Fibroblast of skin of right biceps (primary cell): ENCODE measurements at regions not wholly inside any gene's neighbourhood (a gene's known extent, or its start where the extent isn't known, plus 50 kb on each side); places are given as distances from the start of the nearest gene placed in this dataset.
"Not testable (repeated sequence)": the region's sequence is repeated elsewhere in the genome, so short reads cannot be mapped to it uniquely, and the experiment has no call there.

ENCODE experiments used
- DNase-seq: peaks from one replicate; pipeline ENCODE4 v3.0.0-alpha.2; 2013

DNA sequence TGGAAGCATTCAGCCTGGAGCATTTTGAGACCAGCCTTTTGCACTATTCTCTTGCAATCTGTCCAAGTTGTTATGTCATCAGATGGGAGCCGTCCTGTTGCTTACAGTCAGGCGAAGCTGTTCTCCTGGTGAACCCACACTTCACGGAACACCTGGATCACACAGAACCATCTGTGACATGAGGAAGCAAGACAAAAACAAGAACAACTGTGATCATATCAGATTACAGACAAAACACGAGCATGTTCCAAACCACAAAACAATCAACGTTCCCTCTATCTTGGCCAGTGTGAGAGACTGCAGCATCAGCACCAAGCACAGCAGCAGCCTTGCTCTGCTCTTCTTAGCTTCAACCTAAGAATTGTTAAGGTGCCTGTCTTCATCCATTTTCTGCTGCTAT, 180.5 kb upstream of the SFSWAP start:
- no peak for DNase-seq

DNA sequence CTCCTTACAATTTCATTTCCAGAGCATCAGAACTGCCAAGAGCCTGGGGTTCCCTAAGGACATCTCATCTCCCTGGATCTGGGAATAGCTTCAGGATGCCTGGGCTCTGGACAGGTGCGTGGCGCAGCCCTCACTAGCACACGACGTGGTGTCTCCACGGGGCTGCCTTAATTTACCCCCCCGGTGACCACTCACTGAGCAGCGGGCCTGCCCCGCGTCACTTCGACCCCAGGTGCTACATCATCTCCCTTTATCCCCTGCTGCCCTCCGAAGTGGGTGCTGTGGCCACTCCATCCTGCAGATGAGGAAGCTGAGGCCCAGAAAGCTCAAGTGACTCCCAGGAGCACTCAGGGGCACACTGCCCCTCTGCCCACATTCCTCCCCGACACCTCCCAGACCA, 177.8 kb upstream of the SFSWAP start:
- DNase-seq = no peak

DNA sequence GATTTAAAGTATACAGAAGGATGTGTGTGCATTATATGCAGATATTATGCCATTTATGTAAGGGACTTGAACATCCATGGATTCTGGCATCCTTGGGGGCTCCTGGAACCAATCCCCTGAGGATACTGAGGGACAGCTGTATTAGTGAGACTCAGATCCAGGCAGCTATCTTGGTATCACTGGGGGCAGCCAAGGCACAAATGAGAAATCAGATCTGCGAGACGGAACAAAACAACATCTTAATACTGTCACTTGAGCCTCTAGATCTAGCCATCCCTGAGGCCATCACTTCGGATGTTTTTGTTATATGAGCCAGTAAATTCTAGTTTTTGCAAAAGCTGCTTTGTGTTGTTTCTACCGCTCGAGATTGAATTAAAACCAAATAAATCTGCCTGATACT, 175.1 kb upstream of the SFSWAP start:
- no peak for DNase-seq

DNA sequence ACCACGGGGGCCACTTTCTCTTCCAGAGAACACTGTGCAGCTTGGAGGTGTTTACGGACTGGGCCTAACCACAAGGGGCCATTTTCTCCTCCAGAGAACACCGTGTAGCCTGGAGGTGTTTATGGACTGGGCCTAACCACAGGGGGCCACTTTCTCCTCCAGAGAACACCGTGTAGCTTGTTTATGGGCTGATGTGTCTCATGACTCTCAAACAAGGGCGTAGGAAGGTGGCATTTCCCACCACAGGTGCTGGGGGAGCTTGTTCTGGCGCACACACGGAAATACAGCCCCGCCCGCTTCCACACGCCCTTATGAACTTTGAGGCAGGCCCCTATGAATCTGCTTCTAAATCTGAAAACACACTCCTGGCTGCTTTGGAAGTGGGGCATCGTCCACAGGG, 174.6 kb upstream of the SFSWAP start:
- DNase-seq = no peak

DNA sequence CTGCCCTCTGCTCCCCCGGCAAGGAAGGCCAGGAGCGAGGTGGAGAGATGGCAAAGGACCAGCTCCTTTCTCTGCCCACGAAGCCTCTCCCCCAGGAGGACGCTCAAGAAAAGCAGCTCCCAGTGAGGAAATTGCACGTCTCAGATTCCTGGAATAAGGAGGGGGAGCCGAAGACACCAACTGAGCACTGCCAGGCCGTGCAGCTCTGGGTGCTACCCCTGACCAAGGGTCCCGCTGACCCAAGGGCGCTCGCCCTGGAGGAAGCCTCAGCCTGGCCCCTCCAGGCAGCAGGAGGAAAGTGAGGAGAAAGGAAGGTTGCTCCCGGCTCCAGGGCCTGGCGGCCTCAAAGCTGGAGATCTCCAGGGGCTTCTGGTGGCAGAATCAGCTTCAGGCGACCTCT, 174.1 kb upstream of the SFSWAP start:
- no peak for DNase-seq

DNA sequence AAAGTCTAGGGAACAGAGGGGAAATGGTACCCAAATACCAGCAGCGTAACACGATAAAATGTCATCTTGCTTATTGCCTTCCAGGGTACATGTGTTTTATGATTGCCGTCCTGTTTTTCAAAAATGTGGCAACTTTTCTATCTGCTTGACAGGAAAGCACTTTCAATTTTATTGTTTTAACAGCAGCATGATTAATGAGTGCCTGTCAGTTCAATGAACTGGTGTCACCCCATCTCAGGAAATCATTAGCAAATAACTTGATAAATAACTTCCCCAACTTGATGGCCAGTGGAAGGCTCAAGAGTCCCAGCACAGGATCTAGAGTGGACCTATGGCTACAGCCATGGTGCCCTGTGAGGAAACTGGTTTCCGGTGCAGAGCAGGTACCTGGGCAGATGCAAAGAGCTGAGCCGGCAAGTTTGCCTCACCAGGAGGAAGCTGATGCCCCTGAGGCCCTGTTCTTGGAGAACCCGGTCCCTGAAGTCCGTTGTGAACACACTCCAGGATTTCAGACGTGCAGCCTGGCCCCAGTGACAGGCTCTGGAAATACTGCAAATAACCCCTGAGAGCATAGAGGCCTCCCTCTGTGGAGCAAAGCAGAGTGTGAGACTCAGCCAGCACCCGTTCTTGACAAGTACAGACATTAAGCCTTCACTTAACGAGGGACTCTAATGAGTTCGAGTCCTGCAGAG, 173.5 kb upstream of the SFSWAP start:
- no peak for DNase-seq

DNA sequence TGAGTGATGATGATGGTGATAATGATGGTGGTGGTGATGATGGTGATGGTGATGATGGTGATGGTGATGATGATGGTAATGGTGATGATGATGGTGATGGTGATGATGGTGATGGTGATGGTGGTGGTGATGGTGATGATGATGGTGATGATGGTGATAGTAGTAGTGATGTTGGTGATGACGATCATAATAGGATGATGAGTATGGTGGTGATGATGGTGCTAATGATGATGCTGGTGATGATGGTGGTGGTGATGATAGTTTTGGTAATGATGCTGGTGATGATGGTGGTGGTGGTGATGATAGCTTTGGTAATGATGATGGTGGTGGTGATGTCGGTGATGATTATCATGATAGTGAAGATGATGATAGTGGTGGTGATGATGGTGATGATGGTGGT, 171.5 kb upstream of the SFSWAP start:
- DNase-seq = no peak

DNA sequence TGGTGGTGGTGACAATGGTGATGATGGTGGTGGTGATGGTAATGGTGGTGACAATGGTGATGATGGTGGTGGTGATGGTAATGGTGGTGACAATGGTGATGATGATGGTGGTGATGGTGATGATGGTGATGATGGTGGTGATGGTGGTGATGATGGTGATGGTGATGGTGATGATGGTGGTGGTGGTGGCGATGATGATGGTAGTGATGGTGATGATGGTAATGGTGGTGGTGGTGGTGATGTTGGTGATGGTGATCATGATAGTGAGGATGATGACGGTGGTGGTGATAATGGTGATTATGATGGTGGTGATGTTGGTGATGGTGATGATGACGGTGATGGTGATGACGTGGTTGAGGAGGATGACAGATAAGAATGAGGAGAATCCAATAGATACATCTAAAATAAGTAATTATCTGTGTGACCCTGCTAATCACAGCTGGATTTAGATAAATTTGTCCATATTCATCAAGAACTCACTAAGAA, 170.7 kb upstream of the SFSWAP start:
- no peak for DNase-seq

DNA sequence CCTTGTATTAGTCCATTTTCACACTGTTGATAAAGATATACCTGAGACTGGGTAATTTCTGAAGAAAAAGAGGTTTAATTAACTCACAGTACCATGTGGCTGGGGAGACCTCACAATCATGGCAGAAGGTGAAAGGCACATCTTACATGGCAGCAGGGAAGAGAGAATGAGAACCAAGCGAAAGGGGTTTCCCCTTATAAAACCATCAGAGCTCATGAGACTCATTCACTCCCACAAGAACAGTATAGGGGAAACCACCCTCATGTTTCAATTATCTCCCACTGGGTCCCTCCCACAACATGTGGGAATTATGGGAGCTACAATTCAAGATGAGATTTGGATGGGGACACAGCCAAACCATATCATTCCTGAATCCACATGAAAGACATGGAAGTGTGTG, 169.4 kb upstream of the SFSWAP start:
- DNase-seq = not testable (repeated sequence)

DNA sequence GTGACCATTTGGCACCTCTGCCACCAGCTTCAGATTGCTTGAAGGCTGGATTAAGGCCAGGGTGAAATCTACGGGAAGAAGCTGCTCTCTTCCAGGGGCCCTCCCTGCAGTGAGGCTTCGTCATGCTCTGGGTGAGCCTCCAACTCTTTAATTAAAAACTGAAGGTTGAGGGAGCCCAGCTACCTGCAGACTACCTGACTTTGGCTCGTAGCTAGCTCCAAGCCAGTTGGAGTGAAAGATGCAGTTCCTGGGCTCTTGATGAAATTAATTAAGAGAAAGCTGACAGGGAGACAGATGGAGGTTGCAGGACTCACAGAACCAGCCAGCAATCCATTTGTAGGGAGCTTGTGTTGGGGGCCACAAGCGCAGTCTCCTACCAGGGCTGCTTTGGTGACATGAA, 168.5 kb upstream of the SFSWAP start:
- no peak for DNase-seq

DNA sequence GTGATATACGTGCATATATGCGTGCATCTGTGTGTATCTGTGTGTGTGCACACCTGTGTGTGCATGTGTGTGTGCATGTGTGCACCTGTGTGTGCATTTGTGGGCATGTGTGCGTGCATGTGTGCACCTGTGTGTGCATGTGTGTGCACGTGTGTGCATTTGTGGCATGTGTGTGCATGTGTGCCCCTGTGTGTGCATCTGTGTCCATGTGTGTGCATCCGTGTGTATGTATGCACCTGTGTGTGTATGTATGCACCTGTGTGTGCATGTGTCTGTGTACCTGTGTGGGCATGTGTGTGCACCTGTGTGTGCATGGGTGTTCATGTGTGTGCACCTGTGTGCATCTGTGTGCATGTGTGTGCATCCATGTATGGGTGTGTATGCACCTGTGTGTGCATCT, 167.8 kb upstream of the SFSWAP start:
- DNase-seq = no peak

DNA sequence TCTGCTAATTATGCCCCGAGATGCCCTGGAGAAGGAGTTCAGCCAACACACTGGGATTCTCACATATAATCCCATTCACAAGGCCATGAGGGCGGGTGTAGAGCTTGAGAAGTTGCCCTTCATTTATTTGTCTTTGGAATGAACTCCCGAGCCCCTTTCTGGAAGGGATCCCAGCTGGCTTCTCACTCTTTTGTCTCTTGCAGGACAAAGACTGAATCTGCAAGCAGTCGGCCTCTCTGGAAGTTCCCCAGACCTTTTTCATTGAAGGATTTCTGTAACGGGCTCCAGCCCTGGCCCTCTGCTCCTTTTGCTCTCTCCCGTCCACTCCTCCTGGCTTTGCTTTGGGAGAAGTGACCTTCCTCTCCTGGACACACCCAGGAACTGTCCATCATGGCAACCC, 163.3 kb upstream of the SFSWAP start:
- no peak for DNase-seq

DNA sequence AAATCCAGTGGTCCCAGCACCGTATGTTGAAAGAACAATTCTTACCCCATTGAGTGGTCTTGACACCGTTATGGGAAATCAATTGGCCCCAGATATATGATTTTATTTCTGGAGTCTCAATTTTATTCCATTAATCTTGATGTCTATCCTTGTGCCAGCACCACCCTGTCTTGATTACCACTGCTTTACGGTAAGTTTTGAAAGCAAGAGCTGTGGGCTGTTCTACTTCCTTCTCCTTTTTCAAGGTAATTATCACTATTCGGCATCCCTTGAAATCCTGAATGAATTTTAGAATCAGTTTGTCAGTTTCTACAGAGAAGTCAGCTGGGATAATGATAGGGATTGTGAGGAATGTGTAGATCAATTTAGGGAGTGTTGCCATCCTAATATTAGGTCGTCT, 160.8 kb upstream of the SFSWAP start:
- DNase-seq = no peak

DNA sequence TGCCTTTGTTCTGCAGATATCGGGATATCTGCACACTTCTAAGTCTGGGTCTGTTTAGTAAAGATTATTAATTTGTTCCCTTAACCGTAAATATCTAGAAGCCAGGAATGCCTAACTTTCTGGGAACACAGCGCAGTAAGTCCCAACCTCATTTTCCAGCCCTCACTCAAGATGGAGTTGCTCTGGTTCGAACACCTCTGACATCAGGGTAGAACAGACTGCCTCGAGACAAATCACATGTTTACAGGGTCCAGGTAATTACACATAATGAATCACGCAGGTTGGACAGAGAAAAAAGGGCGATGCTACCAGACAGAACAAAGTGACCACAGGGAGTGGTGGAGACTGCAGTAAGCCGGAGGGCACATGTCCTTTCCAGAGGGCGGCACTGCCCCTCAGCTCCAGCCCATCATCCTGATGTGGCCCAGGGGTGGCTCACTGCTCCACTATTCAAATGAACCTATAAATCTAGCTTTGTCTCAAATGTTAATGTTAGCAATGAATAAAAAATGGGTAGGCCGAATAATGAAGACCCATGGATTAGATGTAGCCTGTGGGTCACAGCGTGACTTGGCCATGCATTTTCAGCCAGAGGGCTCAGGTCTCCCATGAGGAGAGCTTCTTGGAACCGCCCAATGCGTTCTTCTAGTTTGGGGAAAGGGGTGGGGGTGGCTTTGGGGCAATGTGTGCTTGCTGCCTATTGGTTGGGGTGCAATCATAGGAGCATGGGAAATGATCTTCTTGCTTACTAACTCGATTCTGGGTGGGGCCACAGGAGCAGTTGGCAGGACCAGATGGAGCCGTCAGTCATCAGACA, 159.0 kb upstream of the SFSWAP start:
- DNase-seq = no peak

DNA sequence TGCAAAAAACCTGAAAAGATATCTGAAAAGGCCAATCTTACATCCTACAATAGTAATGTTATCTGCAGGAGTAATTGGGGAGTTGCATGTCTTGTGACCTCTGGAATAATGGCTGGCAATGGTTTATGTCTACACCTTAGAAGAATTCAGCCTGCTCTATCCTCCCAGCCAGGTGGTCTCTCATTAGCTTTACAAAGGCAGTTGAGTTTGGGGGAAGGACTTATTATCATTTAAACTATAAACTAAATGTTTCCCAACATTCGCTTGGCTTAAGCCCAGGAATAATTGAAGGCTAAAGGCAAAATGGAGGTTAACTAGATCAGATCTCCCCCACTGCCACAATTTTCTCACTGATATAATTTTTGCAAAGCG, 158.4 kb upstream of the SFSWAP start:
- DNase-seq = no peak

DNA sequence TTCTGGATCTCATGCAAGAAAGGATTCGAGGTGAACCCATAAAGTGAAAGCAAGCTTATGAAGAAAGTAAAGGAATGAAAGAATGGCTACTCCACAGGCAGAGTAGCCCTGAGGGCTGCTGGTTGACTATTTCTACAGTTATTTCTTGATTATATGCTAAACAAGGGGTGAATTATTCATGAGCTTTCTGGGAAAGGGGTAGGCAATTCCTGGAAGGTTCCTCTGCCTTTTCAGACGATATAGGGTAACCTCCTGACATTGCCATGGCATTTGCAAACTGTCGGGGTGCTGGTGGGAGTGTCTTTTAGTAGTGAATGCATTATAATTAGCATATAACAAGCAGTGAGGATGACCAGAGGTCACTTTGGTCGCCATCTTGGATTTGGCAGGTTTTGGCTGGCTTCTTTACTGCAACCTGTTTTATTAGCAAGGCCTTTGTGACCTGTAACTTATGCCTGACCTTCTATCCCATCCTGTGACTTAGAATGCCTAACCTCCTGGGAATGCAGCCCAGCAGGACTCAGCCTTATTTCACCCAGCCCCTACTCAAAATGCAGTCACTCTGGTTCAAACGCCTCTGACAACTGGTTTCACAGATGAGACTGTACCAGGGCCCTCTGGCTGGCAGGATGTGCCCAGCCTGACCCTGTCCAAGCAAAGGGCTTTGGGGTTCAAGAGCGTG, 157.7 kb upstream of the SFSWAP start:
- no peak for DNase-seq

DNA sequence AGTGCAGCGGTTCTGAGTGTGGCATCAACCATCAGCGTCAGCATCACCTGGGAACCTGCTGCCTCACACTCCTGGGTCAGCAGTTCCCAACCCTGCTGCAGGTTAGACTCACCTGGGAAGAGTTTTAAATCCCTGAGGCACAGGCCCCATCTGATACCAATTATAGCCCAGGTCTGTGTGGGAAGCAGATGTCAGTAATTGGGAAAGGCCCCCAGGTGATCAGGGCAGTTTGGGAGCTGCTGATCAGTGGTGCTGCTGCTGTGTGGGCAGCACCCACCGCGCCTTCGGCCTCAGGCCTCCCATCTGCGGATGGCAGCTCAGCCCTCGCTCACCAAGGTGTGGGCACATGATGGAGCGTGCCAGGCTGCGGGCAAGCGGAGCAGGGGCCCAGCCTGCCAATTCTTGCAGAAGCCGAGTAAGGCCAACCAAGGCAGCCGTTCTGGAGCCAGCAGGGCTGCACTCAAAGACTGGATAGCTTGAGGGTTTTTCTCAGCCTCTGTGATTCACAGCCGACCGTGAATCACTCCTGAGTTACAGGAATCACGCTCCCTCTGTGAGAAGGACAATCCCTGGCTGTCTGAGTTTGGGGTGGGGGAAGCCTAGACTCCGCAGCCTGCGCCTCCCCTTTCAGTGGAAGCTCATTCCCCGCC, 155.6 kb upstream of the SFSWAP start:
- DNase-seq = peak; percentile 4

DNA sequence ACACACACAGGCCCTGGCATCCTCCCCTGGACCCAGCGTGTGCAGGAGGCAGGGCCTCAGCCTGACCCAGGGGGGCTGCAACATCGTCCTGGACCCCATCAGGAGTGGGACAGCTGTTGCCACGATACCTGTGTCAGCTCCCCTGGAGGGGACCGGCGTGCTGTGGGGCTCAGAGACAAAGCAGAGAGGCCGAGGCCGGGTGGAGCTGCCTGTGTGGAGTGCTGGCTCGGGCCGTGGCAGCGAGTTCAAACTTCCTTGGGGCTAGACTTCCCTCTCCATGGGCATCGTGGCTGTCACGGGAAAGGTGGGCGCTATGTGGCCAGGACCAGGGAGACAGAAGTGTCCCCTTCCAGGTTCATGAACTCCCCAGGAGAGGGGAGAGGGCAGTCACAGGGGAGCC, 155.0 kb upstream of the SFSWAP start:
- no peak for DNase-seq

DNA sequence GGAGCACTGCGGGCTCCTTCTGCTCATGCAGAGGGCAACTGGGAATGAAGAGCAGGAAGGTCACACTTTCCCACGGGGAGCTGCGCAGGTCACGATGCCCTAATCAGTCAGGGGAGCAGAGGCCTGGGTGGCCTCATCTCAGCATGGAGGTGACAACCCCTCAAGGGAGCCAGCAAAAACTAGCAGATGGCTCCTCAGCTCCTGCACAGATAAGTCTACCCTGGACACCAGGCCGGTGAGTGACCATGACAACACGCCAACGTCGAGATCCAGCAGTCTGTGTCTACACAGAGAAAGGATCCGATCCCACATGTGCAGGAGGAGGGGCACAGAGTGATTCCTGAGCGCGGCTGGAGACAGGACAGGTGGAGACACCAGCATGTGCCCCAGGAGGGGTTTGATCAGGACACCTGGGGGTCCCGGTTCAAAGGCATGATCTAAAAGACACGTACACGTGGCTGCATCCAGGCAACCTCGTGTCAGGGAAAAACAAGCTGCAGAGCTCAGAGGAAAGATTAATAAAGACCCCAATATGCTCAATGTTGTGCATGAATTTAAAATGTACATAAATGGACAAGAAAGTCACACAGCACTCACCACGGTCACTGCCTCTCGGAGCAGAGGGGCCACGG, 153.7 kb upstream of the SFSWAP start:
- no peak for DNase-seq

DNA sequence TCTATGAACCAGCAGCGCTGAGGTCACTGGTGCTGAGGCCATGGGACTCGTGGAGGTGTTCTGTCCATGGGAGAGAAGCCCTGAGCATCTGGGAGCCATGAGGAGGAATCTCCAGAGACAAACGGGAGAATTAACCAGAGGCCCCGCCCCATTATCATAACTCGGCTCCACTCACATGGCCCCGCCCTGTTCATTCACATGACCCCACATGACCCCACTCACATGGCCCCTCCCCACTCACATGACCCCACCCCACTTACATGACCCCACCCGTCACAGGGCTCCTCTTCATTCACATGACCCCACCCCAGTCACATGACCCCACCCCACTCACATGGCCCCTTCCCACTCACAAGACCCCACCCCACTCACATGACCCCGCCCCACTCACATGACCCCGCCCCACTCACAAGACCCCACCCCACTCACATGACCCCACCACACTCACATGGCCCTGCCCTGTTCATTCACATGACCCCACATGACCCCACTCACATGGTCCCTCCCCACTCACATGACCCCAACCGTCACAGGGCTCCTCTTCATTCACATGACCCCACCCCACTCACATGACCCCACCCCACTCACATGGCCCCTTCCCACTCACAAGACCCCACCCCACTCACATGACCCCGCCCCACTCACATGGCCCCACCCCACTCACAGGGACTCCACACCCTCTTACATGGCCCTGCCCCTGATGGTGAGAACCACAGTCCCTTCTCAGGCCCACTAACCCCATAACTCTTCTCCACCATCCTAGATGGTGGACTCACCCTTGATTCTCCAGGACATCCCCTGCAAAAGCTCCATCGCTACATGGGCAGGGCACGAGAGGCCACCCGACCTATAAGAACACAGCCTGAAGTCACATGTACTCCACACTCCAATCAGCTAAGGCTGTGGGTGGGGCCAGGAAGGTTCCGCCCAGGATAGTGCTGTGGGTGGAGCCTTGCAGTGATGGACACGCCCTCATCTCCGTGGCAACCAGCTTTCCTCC, 151.1 kb upstream of the SFSWAP start:
- DNase-seq = no peak

DNA sequence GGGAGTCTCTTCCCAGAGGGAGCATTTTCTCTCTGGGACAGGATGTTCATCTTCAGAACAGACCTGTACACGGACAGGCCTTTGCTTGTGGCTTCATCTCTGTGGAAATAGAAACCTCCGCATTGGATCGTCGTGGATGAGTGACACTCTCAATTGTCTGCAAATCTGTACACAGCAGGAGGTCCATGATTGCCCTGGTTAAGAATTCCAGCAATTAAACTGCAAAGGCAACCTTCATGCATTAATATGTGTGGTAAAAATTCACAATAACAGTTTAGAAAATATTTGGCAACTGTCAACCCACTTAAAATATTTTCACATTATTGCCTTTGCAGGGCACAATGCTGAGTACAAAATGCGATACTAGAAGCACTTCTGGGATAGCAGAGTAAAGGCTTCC, 149.8 kb upstream of the SFSWAP start:
- no peak for DNase-seq
